HUES48 (cell line): ENCODE measurements at regions not wholly inside any gene's neighbourhood (a gene's known extent, or its start where the extent isn't known, plus 50 kb on each side); places are given as distances from the start of the nearest gene placed in this dataset.
"Not testable (repeated sequence)": the region's sequence is repeated elsewhere in the genome, so short reads cannot be mapped to it uniquely, and the experiment has no call there.

Source experiments
- H3K27ac ChIP-seq: one replicate; pipeline ENCODE4 v1.7.0; 2013; ENCODE audit warnings: low read depth, low read length, inconsistent platforms
- H3K27me3 ChIP-seq: 2 replicates; pipeline ENCODE4 v1.6.1; 2013; ENCODE audit warnings: mild to moderate bottlenecking, low read length; ENCODE audit not compliant: control insufficient read depth, insufficient read depth
- H3K36me3 ChIP-seq: 2 replicates; pipeline ENCODE4 v1.6.1; 2013; ENCODE audit warnings: low read length; ENCODE audit not compliant: control insufficient read depth, insufficient read depth
- H3K4me1 ChIP-seq: 2 replicates; pipeline ENCODE4 v1.6.1; 2013; ENCODE audit warnings: mild to moderate bottlenecking, low read length; ENCODE audit not compliant: control insufficient read depth, insufficient read depth
- H3K4me3 ChIP-seq: 2 replicates; pipeline ENCODE4 v1.5.1; 2013; ENCODE audit warnings: mild to moderate bottlenecking, low read depth, low read length
- H3K9ac ChIP-seq: 2 replicates; pipeline ENCODE4 v1.6.1; 2013; ENCODE audit warnings: mild to moderate bottlenecking, low read depth, low read length, moderate library complexity
- H3K9me3 ChIP-seq: 2 replicates; pipeline ENCODE4 v1.6.1; 2013; ENCODE audit warnings: low read length; ENCODE audit not compliant: control insufficient read depth, insufficient read depth

DNA sequence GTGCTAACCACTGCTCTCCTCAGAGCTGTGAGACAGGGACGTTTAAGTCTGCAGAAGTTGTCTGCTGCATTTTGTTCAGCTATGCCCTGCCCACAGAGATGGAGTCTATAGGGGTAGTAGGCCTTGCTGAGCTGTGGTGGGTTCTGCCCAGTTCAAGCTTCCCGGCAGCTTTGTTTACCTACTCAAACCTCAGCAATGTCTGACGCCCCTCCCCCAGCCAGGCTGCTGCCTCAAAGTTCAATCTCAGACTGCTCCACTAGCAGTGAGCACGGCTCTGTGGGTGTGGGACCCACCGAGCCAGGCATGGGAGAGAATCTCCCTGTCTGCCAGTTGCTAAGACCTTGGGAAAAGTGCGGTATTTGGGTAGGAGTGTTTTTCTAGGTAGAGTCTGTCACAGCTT, 387.8 kb upstream of the SLC39A10 start:
- H3K27ac ChIP-seq, result no peak overlapping the region
- no peak overlapping the region for H3K9ac ChIP-seq
- H3K36me3 ChIP-seq, result no peaks in the 10 kb centered on the region
- peaks cover 34% of the 10 kb centered on the region for H3K4me1 ChIP-seq
- no peak overlapping the region for H3K4me3 ChIP-seq
- no peaks in the 10 kb centered on the region for H3K27me3 ChIP-seq
- peaks cover 6% of the 10 kb centered on the region for H3K9me3 ChIP-seq

DNA sequence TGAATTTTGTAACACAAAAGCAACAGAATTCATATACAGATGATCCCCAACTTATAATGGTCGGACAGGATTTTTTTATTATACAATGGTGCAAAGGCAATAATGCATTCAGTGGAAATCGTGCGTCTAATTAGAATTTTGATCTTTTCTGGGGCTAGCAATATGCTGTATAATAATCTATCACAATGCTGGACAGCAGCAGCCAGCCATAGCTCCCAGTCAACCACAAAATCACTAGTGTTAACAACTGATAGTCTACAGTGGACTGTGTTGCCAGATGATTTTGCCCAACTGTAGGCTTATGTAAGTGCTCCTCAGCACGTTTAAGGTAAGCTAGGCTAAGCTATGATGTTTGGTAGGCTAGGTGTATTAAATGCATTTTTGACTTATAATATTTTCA, 399.0 kb upstream of the SLC39A10 start:
- Histone ChIP-seq H3K9ac (no peak overlapping the region), H3K27me3 (no peaks in the 10 kb centered on the region), H3K4me3 (no peak overlapping the region), H3K27ac (no peak overlapping the region), H3K4me1 (no peaks in the 10 kb centered on the region), H3K36me3 (no peaks in the 10 kb centered on the region), H3K9me3 (no peaks in the 10 kb centered on the region; the same call in 1 of the 2 replicates)

- Histone ChIP-seq H3K36me3 (no peaks in the 10 kb centered on the region), H3K4me1 (no peaks in the 10 kb centered on the region), H3K9me3 (peaks cover 2% of the 10 kb centered on the region; the same call in 1 of the 2 replicates), H3K27ac (no peak overlapping the region), H3K4me3 (no peak overlapping the region), H3K27me3 (no peaks in the 10 kb centered on the region), H3K9ac (no peak overlapping the region)
These were observed 405.0 kb upstream of the SLC39A10 start for GRCh38 chr2:195252018-195252417.

- H3K27me3 ChIP-seq, result no peaks in the 10 kb centered on the region
- no peak overlapping the region for H3K4me3 ChIP-seq
- H3K9me3 ChIP-seq, result peaks cover 4% of the 10 kb centered on the region; the same call in 1 of the 2 replicates
- no peak overlapping the region for H3K9ac ChIP-seq
- no peaks in the 10 kb centered on the region for H3K4me1 ChIP-seq
- H3K27ac ChIP-seq, result no peak overlapping the region
- H3K36me3 ChIP-seq, result no peaks in the 10 kb centered on the region
These were observed 405.8 kb upstream of the SLC39A10 start for GRCh38 chr2:195251214-195251613.

- no peak overlapping the region for H3K4me3 ChIP-seq
These were observed 418.2 kb upstream of the SLC39A10 start for GRCh38 chr2:195238826-195239225.

DNA sequence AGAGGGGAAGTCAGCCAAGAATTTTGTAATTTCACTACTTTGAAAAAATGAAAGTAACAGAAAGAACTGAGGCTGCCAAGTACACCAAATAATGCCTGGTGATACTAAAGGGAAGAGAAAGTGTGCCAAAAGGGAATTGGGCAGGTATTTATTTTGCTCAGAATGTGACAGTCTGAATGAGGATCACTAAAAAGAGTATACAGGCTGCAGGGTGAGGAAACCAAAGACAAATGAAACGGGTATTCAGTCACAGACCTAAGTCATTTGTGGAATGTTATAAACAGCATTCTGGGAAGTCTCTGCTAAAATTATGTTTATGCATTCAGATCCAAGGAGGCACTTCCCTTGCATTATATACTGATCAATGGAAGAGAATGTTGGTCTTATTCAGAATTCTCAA, 418.6 kb upstream of the SLC39A10 start:
- H3K4me1 ChIP-seq, result peaks cover 5% of the 10 kb centered on the region
- no peak overlapping the region for H3K9ac ChIP-seq
- no peaks in the 10 kb centered on the region for H3K27me3 ChIP-seq
- no peaks in the 10 kb centered on the region for H3K9me3 ChIP-seq
- no peaks in the 10 kb centered on the region for H3K36me3 ChIP-seq
- H3K4me3 ChIP-seq, result no peak overlapping the region
- no peak overlapping the region for H3K27ac ChIP-seq

More at GRCh38 chr2:195238826-195239225, 418.2 kb upstream of the SLC39A10 start:
- no peak overlapping the region for H3K9ac ChIP-seq
- H3K9me3 ChIP-seq, result no peaks in the 10 kb centered on the region
- H3K36me3 ChIP-seq, result no peaks in the 10 kb centered on the region
- H3K27me3 ChIP-seq, result no peaks in the 10 kb centered on the region
- H3K4me1 ChIP-seq, result peaks cover 5% of the 10 kb centered on the region
- H3K27ac ChIP-seq, result no peak overlapping the region

DNA sequence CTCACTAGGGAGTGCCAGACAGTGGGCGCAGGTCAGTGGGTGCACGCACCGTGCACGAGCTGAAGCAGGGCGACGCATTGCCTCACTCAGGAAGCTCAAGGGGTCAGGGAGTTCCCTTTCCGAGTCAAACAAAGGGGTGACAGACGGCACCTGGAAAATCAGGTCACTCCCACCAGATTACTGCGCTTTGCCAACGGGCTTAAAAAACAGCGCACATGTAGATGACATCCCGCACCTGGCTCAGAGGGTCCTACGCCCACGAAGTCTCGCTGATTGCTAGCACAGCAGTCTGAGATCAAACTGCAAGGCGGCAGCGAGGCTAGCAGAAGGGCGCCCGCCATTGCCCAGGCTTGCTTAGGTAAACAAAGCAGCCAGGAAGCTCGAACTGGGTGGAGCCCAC, 428.5 kb upstream of the SLC39A10 start:
- H3K27ac ChIP-seq, H3K4me3 ChIP-seq, H3K27me3 ChIP-seq, H3K9ac ChIP-seq, H3K4me1 ChIP-seq, H3K9me3 ChIP-seq, H3K36me3 ChIP-seq: not testable (repeated sequence)

DNA sequence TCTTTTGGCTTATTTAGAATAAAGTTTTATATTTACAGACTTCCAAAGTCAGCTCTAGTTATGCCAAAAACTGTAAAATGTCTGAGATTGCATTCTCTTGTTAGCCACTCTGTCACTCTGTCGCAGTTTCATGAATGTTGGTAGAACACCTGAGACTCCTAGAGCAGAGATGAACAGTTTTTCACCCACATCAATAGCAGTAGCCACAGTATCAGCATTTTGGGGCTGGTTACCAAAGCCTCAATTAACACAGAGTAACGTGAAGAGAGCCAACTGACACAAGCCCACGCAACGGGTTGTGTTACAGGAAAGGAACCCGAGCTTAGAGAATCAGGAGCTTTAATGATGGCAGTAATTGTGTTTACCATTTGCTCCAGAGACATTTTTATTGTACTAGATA, 443.0 kb upstream of the SLC39A10 start:
- no peaks in the 10 kb centered on the region for H3K27me3 ChIP-seq
- H3K4me1 ChIP-seq, result peaks cover 15% of the 10 kb centered on the region
- H3K4me3 ChIP-seq, result no peak overlapping the region
- H3K9me3 ChIP-seq, result no peaks in the 10 kb centered on the region
- no peak overlapping the region for H3K9ac ChIP-seq
- no peaks in the 10 kb centered on the region for H3K36me3 ChIP-seq
- H3K27ac ChIP-seq, result no peak overlapping the region

- no peak overlapping the region for H3K27ac ChIP-seq
- peaks cover 15% of the 10 kb centered on the region for H3K4me1 ChIP-seq
- no peaks in the 10 kb centered on the region for H3K36me3 ChIP-seq
- no peak overlapping the region for H3K9ac ChIP-seq
- H3K9me3 ChIP-seq, result no peaks in the 10 kb centered on the region
- H3K4me3 ChIP-seq, result no peak overlapping the region
- H3K27me3 ChIP-seq, result no peaks in the 10 kb centered on the region
These were observed 444.4 kb upstream of the SLC39A10 start for GRCh38 chr2:195212586-195212985.

DNA sequence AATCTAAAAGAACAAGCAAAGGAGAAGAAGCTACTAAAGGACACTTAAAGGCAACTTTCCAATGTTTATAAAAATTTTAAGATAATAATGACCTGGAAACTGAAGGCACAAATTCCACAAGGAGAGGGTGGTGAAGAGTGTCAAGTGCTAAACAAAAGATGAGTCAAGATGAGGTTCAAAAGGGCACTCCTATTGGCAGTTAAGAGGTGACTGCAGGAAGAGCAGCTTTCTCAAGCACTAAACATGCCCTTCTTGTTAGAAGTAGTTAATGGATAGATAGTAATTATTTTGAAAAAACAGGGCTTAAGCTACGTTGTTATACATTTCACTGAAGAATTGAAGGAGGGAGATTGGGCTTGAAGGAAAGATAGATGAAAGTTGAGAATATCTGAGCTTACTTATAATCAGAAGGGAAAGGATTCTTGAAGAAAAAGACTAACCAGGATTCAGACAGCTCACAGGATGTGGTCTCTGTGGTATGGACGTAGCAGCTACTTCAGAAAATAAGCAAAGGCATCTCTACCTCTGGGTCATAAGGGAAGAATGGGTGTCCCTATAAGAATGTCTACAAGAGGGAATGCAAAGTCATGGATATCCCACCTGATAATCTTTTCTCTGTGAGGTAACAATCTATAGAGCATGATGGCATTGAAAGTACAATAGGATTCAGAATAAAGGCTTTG, 454.7 kb upstream of the SLC39A10 start:
- Histone ChIP-seq H3K4me3 (no peak overlapping the region), H3K27me3 (no peaks in the 10 kb centered on the region), H3K9me3 (no peaks in the 10 kb centered on the region), H3K27ac (no peak overlapping the region), H3K9ac (no peak overlapping the region), H3K4me1 (no peaks in the 10 kb centered on the region), H3K36me3 (no peaks in the 10 kb centered on the region)

DNA sequence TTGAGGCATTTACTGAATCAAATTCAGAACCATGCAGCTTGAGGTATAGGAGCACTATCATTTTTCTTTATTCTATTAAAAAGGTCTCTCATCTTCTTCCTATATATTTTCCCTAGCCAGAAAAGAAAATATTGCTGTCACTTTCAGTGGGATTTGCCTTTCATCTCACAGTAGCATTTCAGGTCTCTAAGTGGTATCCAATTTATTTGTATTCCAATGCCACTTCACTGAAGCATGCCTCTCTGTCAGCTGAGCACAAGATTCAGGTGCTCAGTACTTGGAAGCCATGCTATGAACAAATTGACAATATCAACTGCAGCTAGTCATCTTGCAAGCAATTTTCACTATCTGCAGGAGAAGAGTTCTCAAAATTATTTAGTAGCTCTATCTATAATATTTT, 457.2 kb upstream of the SLC39A10 start:
- Histone ChIP-seq H3K4me1 (no peaks in the 10 kb centered on the region), H3K36me3 (no peaks in the 10 kb centered on the region), H3K27me3 (no peaks in the 10 kb centered on the region), H3K9me3 (no peaks in the 10 kb centered on the region), H3K27ac (no peak overlapping the region), H3K4me3 (no peak overlapping the region), H3K9ac (no peak overlapping the region)
